ENCODE measurements at regions not wholly inside any gene's neighbourhood (a gene's known extent, or its start where the extent isn't known, plus 50 kb on each side); places are given as distances from the start of the nearest gene placed in this dataset.

DNA sequence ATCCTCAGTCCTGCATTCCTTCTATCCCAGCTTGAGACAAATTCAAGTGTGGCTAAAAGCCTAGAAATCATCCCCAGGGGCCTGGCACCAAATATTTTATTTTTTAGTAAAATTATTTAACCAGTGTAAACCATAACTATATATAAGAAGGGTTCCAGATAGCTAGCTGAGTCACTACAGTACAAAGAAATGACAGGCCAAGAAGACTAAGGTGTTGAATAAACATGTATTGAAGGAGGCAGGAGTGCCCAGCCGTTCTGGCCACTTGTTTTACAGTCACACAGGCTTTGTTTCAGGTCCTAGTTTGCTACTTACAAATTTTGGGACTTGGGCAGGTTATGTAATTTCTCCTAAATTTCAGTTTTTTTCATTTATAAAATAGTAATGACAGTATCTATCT, 225.9 kb upstream of the PITX2 start:
- Mint-ChIP-seq H3K4me3 (no peak overlapping the region), H3K36me3 (ENCODE audit: low read depth) (no peaks in the 10 kb centered on the region), H3K27ac (no peak overlapping the region), H3K4me1 (no peaks in the 10 kb centered on the region), H3K27me3 (ENCODE audit: insufficient read depth) (peaks cover 12% of the 10 kb centered on the region), H3K9me3 (no peaks in the 10 kb centered on the region)
- H3K4me3 ChIP-seq (ENCODE audit: low read length), result no peak overlapping the region
- TF ChIP-seq, protein P1, sequence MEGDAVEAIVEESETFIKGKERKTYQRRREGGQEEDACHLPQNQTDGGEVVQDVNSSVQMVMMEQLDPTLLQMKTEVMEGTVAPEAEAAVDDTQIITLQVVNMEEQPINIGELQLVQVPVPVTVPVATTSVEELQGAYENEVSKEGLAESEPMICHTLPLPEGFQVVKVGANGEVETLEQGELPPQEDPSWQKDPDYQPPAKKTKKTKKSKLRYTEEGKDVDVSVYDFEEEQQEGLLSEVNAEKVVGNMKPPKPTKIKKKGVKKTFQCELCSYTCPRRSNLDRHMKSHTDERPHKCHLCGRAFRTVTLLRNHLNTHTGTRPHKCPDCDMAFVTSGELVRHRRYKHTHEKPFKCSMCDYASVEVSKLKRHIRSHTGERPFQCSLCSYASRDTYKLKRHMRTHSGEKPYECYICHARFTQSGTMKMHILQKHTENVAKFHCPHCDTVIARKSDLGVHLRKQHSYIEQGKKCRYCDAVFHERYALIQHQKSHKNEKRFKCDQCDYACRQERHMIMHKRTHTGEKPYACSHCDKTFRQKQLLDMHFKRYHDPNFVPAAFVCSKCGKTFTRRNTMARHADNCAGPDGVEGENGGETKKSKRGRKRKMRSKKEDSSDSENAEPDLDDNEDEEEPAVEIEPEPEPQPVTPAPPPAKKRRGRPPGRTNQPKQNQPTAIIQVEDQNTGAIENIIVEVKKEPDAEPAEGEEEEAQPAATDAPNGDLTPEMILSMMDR (conservative IDR thresholded peaks at IDR 0.05), result no peak
- H3K27me3 ChIP-seq (ENCODE audit: control insufficient read depth, insufficient read depth, low read length, poor library complexity, severe bottlenecking), result no peaks in the 10 kb centered on the region
- no peak overlapping the region for H3K9ac ChIP-seq (ENCODE audit: extremely low read depth, low read length, poor library complexity, severe bottlenecking)
- no peaks in the 10 kb centered on the region for H3K36me3 ChIP-seq (ENCODE audit: control insufficient read depth, insufficient read depth, low read length)
- H3K9me3 ChIP-seq (ENCODE audit: control insufficient read depth, low read length), result no peaks in the 10 kb centered on the region
- no peak for DNase-seq
- WGBS, 2 experiments (ENCODE audit: insufficient coverage in 1 of 2, insufficient read length in 1 of 2), result 76% methylated on average over 1 of the region's 1 CpG; no CpG with 5 or more reads in 1 of the 2 experiments
- H3K4me1 ChIP-seq (ENCODE audit: control insufficient read depth, insufficient read depth, low read length), result no peaks in the 10 kb centered on the region
- H3K27ac ChIP-seq (ENCODE audit: low read depth, low read length), result no peak overlapping the region

DNA sequence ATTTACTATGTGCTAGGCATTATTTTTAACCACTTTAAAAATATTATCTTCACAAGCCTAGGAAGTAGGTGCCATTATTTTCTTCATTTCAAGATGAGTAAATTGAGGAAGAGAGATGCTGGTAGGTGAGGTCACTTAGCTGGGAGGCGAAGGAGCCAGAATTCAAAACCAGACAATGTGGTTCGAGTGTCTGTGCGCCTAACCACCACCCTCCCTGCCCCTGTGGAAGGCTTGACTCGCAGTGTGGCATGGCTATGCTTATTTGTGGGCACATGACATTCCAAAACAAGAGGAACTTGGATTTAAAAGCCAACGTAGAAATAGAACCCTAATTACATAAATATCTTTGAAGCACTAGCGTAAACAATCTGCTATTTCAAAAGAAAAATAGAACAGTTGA, 226.6 kb upstream of the PITX2 start:
- Histone ChIP-seq H3K36me3 (ENCODE audit: control insufficient read depth, insufficient read depth, low read length) (no peaks in the 10 kb centered on the region), H3K4me1 (ENCODE audit: control insufficient read depth, insufficient read depth, low read length) (no peaks in the 10 kb centered on the region), H3K27ac (ENCODE audit: low read depth, low read length) (no peak overlapping the region), H3K27me3 (ENCODE audit: control insufficient read depth, insufficient read depth, low read length, poor library complexity, severe bottlenecking) (no peaks in the 10 kb centered on the region), H3K9me3 (ENCODE audit: control insufficient read depth, low read length) (no peaks in the 10 kb centered on the region), H3K4me3 (ENCODE audit: low read length) (no peak overlapping the region), H3K9ac (ENCODE audit: extremely low read depth, low read length, poor library complexity, severe bottlenecking) (no peak overlapping the region)
- WGBS, 2 experiments (ENCODE audit: insufficient coverage in 1 of 2, insufficient read length in 1 of 2), result 86 to 92% methylated on average over 2 to 6 of the region's 6 CpGs
- TF ChIP-seq, protein P1 (conservative IDR thresholded peaks at IDR 0.05), result no peak
- H3K27me3 Mint-ChIP-seq (ENCODE audit: insufficient read depth), result peaks cover 12% of the 10 kb centered on the region
- no peak for DNase-seq
- H3K4me1 Mint-ChIP-seq, result no peaks in the 10 kb centered on the region
- H3K27ac Mint-ChIP-seq, result no peak overlapping the region
- H3K36me3 Mint-ChIP-seq (ENCODE audit: low read depth), result no peaks in the 10 kb centered on the region
- no peak overlapping the region for H3K4me3 Mint-ChIP-seq
- no peaks in the 10 kb centered on the region for H3K9me3 Mint-ChIP-seq

DNA sequence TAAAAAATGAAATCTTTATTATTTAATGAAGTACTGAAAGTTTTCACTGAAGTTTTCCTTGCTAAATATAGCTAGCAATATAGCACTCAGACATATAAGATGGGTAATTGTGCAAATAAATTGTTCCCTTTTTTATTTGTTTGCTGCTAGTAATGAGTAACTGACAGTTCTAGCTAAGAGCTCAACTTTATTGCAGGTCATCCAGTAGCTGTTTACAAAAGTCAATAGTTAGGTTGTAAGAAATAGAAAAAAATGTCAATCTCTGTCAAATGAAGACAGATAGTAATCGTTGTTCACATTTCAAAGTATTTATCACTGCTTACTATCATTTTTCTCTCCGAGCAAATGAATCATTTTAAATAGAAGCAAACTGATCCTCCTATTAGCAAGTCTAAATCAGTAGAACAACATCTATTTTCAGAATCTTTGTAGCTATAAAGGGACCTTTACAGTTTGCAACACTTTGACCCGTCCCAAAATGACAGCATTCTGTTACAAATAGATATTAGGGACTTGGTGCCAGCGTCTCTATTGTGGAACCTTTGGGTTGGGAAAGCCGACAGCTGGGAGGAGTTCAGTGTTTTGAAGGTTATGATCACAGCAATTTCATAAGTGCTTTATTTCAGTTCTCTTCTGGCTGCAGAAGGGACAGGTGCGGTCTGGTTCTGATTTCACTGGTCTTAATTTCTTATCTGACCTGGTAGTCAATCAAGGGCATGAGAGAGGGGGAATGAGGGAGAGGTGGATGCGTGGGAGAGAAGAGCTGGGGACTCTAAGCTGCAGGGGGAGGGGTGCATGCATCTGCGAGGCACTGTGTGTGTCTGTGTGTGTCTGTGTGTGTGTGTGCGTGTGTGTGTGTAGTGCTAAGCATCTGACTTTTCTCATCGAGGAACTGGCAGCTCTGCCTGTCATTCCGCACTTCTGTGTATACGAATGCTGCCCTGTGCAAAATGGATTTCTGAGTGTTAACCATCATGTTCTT, 227.9 kb upstream of the PITX2 start:
- Mint-ChIP-seq H3K9me3 (no peaks in the 10 kb centered on the region), H3K4me3 (no peak overlapping the region), H3K4me1 (no peaks in the 10 kb centered on the region), H3K27ac (no peak overlapping the region), H3K27me3 (ENCODE audit: insufficient read depth) (peaks cover 12% of the 10 kb centered on the region), H3K36me3 (ENCODE audit: low read depth) (no peaks in the 10 kb centered on the region)
- Histone ChIP-seq H3K9ac (ENCODE audit: extremely low read depth, low read length, poor library complexity, severe bottlenecking) (no peak overlapping the region), H3K27me3 (ENCODE audit: control insufficient read depth, insufficient read depth, low read length, poor library complexity, severe bottlenecking) (no peaks in the 10 kb centered on the region), H3K36me3 (ENCODE audit: control insufficient read depth, insufficient read depth, low read length) (no peaks in the 10 kb centered on the region), H3K4me1 (ENCODE audit: control insufficient read depth, insufficient read depth, low read length) (no peaks in the 10 kb centered on the region), H3K27ac (ENCODE audit: low read depth, low read length) (no peak overlapping the region), H3K4me3 (ENCODE audit: low read length) (no peak overlapping the region), H3K9me3 (ENCODE audit: control insufficient read depth, low read length) (no peaks in the 10 kb centered on the region)
- DNase-seq, result no peak
- TF ChIP-seq, protein P1 (conservative IDR thresholded peaks at IDR 0.05), result no peak
- WGBS, 2 experiments (ENCODE audit: insufficient coverage in 1 of 2, insufficient read length in 1 of 2), result 87 to 93% methylated on average over 8 to 12 of the region's 12 CpGs
